GM19328 (cell line): ENCODE measurements at regions not wholly inside any gene's neighbourhood (a gene's known extent, or its start where the extent isn't known, plus 50 kb on each side); places are given as distances from the start of the nearest gene placed in this dataset.
A peak's percentile ranks its signal among the peaks of the same experiment; 100 is the strongest.

ENCODE experiments used
- ATAC-seq: cut with Tn5 transposase; IDR thresholded peaks from one replicate; pipeline ENCODE4 v1.9.1; 2021; ENCODE audit warnings: mild to moderate bottlenecking, moderate library complexity; ENCODE audit not compliant: unreplicated experiment

DNA sequence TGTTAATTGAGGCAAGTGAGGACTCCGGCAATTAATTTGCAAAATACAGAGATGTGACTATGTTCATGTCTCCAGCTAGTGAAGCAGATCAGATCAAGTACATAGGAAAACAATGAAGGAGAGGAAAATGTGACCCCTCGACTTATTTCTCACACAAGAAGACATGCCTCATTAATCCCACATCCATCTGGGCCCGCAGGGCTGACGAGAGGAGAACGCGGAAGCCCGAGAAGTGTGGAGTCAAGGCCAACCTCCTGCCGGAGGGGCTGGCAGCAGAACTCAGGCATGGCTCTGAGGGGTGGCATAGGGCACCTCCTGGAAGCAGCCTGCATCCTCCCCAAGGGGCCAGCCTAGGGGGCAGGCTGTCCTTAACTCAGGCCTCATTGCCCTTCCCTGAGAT, 54.4 kb downstream of the ZNF503 start:
- no peak for ATAC-seq

DNA sequence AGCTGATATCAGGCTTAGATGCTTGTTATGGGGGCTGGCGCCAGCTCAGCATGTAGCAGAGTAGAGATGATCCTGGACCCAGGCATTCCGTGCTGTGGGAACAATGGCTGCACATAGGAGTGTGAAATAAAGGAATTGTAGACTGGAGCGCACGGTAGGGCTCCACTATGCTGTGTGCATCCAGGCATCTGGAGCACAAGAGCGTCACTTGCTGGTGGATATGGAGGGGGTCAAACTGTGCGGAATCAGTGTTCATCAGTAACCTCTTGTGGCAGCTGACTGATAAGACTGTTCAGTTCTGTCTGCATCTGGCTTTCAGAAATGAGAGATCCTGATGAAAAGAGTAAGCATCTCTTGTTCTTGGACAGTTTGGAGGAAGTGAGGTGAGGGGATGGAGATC, 55.8 kb downstream of the ZNF503 start:
- no peak for ATAC-seq

DNA sequence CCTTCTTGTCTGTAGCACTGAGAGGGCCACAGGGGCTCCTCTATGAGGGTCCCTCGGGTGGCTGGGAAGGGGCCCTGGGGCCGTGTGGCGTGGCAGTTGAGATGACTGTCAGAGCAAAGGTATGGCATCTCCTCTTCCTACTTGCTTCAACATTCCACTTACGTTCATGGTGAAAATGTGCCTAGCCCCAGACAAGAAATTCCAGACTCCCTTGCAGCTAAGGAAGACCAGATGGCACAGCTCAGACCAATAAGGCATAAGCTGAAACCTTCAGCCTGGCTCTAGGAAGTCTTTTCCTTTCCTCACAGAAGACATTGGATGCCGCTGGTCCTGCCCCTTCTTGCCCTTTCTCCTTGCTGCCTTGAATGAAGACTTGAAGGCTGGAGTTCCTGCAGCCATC, 57.4 kb downstream of the ZNF503 start:
- no peak for ATAC-seq

DNA sequence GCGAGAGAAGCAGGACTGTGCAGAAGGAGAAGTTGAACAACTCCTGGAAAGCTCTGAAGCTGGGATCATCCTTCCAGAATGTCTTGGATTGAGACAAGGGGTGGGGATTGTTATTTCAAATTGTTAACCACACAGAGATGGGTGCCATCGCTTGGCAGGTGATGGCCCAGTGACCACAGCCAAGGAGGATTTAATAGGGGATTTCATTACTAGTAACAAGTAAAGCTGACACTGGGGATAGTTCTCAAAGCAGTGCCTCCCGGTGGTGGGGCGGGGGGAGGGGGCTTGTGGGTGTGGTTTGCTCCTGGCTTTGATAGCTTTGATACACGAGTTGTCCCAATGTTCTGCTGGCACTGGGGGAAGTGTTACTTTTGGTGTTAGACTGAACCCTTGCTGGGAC, 59.2 kb downstream of the ZNF503 start:
- no peak for ATAC-seq

DNA sequence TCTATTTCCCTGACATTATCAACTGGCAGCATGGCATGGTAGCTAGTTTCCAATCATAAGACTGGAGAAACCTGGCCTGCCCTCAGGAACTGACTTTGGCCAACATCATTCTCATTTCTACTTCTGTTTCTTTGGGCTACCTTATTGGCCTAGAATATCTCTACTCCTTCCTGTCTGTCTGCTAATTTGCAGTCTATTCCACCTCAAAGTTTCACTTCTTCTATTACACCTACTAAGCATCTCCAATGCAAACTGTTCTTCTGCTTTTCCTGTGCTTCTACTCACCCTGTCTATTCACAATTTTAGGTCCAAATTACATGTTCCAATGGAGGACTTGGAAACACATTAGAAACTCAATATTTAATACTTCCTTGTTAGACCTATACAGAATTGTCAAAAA, 65.6 kb downstream of the ZNF503 start:
- ATAC-seq = peak; percentile 96

DNA sequence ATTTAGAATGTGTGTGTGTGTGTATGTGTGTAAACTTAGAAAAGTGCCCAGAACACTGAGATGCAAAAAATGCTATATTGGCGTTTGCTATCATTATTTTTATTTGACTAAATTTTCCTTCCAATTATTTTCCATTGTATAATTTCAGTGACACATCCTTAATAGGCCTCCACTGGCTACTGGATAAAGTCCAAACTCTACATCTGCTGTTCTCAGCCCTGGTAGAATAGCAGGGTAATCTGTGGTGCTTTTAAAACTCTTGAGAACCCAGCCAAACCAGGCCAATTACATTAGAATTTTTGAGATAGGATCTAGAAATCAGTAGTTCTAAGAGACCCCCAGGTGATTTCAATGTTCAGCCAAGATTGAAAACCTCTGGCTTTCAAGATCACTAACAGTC, 66.4 kb downstream of the ZNF503 start:
- ATAC-seq = no peak

DNA sequence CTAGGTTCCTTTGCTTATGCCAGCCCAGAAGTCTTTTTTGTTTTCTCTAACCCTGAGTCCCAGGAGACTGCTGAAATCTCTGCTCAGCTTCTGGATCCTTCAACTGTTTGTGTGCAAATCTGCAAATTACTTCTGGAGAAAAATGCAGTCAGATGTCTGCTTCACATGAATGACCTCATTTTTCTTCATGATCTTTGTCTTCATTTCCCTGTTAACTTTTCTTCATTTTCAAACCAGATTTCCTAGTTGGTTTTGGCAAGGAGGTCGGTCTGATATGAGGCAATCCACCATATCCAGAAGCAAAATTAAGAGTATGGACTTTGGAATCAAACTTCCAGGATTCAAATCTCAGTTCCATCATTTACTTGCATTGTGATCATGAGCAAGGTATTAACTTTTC, 66.8 kb downstream of the ZNF503 start:
- ATAC-seq = no peak

DNA sequence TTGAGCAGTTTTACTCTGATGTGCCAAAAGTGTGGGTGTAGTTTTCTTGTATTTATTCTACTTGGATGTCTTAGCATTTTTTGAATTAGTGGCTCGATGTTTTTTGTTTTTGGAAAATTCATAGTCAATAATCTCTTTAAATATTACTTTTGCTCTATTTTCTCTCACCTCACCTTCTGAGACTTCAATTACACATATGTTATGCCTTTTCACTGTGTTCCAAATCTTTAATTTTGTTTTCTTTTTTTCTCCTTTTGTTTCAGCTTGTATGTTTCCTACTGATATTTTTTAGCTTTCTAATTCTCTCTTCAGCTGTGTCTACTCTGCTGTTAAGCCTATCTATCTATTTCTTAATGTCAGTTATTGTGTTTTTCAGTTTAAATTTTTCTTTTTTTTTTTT, 69.5 kb downstream of the ZNF503 start:
- no peak for ATAC-seq

DNA sequence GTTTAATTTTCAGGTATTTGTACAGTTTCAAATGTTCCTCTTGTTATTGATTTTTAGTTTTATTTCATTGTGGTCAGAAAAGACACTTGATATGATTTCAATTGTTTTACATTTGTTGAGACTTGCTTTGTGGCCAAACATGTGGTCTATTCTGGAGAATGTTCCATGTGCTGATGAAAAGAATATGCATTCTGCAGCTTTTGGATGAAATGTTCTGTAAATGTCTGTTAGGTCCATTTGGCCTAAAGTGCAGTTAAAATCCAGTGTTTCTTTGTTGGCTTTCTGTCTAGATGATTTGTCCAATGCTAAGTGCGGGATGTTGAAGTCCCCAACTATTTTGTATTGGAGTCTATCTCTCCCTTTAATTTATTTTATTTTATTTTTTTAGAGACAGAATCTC, 70.5 kb downstream of the ZNF503 start:
- no peak for ATAC-seq

DNA sequence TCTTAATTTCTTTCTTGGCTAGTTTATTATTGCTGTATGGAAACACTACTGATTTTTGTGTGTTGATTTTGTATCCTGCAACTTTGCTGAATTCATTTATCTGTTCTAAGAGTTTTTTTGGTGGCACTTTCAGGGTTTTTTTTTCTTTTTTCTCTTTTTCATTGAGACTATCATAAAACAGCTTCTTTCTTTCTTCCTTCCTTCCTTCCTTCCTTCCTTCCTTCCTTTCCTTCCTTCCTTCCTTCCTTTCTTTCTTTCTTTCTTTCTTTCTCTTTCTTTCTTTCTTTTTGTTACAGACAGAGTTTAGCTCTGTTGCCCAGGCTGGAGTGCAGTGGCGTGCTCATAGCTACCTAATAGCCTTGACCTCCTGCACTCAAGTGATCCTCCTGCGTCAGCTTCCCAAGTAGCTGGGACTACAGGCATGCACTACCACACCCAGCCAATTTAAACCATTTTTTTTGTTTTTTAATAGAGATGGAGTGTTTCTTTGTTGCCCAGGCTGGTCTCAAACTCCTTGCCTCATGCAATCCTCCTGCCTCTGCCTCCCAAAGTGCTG, 72.3 kb downstream of the ZNF503 start:
- ATAC-seq = no peak

DNA sequence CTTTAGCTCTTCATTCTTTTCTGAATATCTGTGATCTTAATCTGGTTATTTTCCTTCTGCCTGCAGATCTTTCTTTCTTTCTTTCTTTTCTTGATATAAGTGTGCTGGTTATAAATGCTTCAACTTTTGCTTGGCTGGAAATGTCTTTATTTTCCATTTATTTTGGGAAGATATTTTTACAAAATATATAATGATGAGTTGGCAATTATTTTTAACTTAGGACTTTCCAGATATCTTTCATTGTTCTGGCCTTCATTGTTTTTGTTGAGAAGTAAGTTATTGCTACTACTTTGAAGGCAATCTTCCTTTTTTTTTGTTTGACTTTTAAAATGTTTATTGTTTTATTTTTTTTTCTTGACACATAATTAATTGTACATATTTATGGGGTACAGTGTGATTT, 75.3 kb downstream of the ZNF503 start:
- no peak for ATAC-seq

DNA sequence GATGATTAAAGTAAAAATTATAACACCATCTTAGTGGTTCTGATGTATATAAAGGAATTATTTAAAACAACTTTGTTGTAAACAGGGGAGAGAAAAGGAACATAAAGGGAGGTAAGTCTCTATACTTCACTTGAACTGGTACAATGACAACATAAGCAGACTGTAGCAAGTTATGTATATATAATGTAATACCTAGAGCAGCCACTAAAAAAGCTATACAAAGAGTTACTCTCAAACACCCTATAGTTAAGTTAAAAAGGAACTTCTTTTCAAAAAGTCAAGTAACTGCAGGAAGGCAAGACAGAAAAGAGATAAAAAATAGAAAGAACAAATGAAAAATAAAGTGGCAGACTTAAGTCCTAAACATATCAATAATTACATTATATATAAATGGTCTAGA, 82.3 kb downstream of the ZNF503 start:
- ATAC-seq = no peak

DNA sequence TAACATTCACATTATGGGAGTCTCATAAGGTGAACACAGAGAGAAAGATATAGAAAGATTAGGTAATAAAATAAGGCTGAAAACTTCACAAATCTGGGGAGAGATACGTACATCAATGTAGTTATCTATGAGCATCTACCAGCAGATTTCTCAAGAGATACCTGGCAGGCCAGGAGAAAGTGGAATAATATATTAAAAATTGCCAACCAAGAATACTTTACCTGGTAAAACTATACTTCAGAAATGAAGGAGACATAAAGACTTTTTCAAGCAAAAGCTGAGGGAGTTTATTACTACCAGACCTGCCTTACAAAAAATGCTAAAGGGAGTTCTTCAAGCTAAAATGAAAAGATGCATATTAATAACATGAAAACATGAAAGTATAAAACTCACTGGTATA, 78.8 kb upstream of the COMTD1 start:
- ATAC-seq = no peak

DNA sequence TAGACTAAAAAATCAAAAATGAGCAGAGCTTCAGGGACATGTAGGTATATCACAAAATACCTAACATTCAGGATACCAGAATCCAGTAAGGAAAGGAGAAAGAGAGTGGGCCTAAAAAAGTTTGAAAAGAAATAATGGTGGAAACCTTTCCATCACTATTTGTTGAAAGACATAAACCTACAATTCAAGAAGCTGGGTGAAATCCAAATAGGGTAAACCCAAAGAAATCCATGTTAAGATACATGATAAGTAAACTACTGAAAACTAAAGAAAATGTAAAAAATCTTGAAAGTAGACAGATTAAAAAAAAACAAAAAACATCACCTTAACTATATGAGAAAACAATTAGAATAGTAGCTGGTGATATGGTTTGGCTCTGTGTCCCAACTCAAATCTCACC, 76.7 kb upstream of the COMTD1 start:
- no peak for ATAC-seq

DNA sequence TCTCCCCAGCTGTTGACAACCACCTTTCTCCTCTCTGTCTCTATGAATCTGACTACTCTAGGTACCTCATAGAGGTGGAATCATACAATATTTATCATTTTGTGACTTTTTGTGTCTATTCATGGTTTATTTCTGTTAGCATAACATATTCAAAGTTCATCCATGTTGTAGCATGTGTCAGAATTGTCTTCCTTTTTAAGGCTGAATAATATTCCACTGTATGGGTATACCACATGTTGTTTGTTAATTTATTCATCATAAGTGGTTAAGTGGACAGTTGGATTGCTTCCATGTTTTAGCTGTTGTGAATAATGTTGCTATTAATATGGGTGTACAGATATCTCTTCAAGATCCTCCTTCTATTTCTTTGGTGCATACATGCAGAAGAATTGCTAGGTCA, 69.9 kb upstream of the COMTD1 start:
- no peak for ATAC-seq

DNA sequence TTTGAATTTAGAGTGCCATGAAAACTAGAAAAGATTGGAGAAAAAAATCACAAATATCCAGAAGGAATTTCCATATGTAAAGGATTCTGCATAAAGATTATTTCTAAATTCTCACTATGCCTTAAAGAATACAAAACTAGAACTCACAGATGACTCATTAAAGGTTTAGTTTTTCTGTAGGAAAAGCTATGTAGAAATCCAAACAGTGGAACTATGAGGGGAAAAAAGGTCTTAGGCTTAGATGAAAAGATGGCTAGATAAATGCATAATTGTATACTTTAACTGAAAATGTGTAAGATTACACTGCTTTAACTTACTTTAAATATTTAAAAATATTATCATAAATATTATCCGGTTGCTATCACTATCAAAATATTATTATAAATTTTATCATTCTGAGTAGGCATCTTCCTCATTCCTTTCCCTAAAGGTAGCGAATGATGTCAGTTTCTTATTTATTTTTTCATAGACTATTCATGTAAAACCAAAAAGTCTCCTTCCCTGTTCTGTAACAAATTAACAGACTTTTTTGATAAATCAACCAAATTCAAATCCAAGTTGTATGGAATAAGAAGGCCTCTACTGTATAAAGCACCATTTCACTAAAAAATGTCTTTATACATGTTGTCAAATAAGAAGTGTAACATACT, 69.1 kb upstream of the COMTD1 start:
- ATAC-seq = no peak

DNA sequence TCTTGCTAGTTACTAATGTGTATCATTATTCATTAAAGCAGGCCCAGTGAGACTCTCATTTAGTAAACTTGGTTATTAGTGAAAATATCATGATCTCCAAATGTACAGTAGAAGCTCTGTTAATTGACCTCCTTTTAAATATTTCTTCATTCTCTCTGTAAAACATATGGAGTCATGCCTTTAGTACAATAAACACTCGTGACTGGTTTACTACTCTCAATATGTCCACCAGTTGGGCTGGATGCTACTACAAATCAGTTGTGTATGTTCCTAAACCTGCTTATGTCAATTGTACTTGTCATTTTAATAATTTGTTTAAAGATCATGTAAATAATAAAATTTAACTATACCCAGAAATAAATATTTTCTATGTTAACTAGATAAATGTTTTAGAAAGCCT, 68.6 kb upstream of the COMTD1 start:
- no peak for ATAC-seq

DNA sequence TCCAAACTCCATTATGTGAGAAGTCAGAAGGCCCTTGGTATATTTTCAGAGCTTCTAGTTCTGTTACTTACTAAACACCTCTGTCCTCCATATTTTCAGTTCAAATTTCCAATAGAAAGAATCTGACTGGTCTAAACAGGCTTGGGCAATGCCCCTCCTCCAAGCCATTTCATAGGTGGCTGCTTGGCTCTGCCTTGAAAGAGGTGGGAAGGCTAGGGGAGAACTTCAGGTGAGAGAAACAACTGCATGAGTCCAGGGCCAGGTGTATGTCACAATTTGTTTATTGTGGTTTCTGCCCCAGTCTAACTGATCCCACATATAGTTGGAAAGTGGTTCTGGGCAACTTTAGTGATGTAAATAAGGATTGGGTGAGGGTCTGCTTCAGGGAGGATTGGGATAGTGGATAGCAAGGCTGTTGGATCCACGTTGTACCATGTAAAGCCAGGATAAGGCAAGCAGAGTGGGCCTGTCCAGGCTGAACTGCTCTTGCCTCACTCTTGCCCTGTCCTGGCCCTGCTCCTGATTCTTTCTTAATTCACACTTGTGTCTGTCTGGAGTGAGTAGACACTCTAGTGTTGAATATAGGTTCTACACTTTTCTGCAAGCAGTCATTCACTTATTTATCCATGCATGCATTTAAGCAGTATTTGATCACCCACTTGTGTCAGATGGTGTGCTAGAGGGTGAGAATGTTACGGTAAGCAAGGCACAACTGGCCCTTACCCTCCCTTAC, 67.5 kb upstream of the COMTD1 start:
- ATAC-seq = no peak

DNA sequence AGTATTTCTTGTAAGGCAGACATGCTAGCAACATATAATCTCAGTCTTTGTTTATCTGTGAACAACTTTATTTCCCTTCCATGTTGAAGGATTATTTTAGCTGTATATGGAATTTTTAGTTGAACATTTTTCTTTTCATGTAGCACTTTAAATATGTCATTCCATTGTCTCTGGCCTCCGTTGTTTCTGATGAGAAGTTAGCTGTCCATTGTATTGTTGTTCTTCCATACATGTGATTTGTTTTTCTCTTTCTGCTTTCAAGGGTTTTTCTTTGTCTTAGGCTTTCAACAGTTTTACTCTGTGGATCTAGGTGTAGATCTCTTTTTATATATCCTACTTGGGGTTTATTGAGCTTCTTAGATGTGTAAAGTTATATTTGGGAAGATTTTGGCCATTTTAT, 66.3 kb upstream of the COMTD1 start:
- ATAC-seq = no peak

DNA sequence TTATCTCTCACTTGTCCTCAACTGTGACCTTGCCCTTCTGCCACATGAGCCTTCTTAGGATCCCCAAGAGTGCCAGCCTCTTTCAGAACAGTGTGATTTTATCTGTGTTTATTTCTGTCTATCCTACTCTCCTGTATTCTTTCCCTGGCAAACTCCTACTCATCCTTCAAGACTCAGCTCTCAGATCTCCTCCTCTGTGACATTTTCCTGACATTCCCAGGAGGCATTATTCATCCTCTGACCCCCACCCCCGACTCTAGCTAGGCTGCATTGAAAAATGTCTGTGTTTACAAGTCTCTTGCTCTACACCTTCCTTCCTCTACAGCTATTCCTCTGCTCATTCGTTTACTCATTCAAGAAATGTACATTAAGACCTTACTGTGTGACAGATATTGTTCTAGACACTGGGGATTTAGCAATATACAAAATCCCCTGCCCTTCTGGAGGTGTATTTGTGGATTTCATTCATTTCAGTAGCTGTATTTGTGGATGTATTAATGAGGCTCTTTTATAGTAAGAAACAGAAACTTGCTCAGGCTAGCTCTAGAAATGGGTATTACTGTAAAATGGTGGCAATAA, 61.4 kb upstream of the COMTD1 start:
- ATAC-seq = no peak

DNA sequence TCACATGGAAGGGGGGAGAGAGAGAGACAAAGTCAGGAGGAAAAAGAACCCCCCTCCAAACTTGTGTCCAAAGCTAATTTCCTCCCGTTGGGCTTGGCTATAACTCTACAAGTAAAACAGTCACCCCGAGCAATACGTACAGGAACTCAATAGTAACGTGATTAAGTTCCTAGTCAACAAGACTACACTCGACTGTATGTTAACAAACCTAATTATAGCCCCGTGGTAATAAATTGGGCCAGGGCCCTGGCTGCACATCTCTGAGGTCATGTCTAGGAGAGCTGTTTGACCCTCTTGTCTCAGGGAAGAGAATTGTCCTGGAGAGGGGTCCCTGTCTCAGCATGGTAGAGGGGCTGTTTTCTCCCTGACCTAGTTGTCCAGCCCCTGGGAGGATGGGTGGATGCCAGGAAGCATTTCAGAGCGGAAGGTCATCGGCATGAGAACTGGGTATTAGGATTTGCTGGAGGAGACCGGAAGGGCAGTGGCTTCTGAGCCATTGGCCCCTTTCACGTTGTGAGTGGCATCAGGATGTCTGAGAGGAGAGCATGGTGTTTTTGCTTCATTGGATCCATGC, 60.2 kb upstream of the COMTD1 start:
- ATAC-seq = no peak
